HG02973 (cell line): ENCODE measurements at regions not wholly inside any gene's neighbourhood (a gene's known extent, or its start where the extent isn't known, plus 50 kb on each side); places are given as distances from the start of the nearest gene placed in this dataset.
"Not testable (repeated sequence)": the region's sequence is repeated elsewhere in the genome, so short reads cannot be mapped to it uniquely, and the experiment has no call there.

ENCODE experiments used
- ATAC-seq: cut with Tn5 transposase; IDR thresholded peaks from one replicate; pipeline ENCODE4 v1.9.1; 2021; ENCODE audit warnings: moderate library complexity; ENCODE audit not compliant: unreplicated experiment

GRCh38 chr2:199216253-199216652, 241.5 kb downstream of the SATB2 start:
- ATAC-seq = peak; percentile 87

GRCh38 chr2:199207011-199207410, 250.7 kb downstream of the SATB2 start:
- no peak for ATAC-seq

- ATAC-seq = no peak
These were observed 251.2 kb downstream of the SATB2 start for GRCh38 chr2:199206536-199206935.

DNA sequence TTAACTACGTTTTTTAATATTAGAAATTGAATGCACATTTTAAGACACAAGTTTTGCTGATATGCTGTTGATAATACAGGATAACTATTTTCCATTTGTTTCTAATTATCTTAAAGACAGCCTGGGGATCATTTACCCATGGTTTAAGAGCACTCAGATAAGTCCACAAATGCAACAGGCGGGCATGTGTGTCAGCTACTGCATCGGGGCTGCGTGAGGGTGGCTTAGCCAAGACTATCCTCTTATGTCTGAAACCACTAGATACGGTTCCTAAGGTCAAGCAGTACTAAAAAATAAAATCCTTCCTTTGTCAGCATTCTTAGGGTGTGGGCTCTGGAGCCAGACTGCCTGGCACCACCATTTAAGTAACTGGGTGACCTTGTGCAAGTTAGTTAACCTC, 254.8 kb downstream of the SATB2 start:
- ATAC-seq = no peak

DNA sequence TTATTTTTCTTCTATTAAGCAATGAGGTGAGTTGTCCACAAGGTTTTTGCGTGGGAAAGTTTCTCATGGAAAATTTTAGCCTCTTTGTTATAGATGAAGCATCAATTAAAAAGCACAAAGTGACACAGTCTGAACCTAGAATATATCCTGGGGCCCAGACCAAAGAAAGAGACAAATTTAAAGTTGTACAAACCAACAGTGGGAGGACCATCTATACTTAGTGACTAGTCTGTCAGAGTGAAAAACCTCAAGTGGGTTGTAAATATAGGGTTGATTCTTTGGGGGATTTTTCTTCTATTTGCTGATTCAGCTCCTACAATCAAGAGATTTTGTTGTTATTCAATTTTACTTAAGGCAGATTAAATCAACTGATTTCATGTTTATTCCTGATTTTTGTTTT, 256.2 kb downstream of the SATB2 start:
- ATAC-seq = no peak

DNA sequence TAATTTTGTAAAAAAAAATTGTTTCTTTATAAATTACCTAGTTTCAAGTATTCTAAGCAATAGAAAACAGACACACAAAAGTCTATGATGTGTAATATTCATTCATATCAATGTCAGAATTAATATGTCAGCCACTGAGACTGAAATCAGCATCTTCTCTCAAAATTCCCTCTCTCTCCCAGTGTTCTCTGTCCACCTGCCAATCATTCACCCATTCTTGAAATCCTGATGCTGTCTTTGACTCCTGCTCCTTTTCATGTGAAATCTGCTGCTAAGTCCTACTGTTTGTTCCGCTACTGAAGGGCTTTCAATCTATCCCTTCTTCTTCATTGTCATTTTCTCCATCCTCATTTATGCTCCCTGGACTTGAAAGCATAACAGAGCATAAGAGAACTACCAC, 257.9 kb downstream of the SATB2 start:
- ATAC-seq = no peak

DNA sequence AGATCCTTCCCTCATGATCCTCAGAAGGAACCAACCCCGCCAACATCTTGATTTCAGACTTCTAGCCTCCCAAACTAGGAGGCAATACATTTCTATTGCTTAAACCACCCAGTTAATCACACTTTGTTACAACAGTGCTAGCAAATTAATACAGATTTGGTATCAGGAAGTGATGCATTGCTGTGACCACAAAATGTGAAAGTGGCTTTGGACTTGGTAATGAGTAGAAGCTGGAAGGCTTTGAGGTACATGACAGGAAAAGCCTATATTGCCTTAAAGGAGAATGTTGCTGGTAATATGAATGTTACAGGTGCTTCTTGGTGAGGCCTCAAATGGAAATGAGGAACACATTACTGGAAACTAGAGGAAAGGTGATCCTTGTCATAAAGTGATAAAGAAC, 260.3 kb downstream of the SATB2 start:
- no peak for ATAC-seq

- no peak for ATAC-seq
These were observed 261.1 kb downstream of the SATB2 start for GRCh38 chr2:199196686-199197085.

- ATAC-seq = no peak
These were observed 261.7 kb downstream of the SATB2 start for GRCh38 chr2:199195927-199196502.

GRCh38 chr2:199191461-199191860, 266.3 kb downstream of the SATB2 start:
- no peak for ATAC-seq

DNA sequence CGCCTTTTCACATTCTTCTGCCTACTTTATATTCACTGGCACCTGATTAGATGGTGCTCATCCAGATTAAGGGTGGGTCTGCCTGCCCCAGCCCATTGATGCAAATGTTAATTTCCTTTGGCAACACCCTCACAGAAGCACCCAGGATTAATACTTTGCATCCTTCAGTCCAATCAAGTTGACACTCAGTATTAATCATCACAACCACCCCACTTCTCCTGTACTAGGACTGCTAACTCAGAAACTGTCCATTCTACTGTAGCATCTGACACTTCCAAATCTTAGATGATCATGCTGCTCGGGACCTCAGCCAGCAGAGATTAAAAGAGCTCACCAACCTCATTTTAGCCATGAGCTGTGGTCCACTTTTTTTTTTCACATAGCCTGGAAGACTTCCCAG, 268.5 kb downstream of the SATB2 start:
- no peak for ATAC-seq

GRCh38 chr2:199186301-199186751, 271.4 kb downstream of the SATB2 start:
- ATAC-seq = no peak

DNA sequence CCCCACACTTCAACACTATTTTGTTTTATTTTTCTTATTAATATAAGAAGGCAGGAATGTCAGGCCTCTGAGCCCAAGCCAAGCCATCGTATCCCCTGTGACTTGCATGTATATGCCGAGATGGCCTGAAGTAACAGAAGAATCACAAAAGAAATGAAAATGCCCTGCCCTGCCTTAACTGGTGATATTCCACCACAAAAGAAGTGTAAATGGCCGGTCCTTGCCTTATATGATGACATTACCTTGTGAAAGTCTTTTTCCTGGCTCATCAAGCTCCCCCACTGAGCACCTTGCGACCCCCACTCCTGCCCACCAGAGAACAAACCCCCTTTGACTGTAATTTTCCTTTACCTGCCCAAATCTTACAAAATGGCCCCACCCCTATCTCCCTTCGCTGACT, 272.6 kb downstream of the SATB2 start:
- not testable (repeated sequence) for ATAC-seq

DNA sequence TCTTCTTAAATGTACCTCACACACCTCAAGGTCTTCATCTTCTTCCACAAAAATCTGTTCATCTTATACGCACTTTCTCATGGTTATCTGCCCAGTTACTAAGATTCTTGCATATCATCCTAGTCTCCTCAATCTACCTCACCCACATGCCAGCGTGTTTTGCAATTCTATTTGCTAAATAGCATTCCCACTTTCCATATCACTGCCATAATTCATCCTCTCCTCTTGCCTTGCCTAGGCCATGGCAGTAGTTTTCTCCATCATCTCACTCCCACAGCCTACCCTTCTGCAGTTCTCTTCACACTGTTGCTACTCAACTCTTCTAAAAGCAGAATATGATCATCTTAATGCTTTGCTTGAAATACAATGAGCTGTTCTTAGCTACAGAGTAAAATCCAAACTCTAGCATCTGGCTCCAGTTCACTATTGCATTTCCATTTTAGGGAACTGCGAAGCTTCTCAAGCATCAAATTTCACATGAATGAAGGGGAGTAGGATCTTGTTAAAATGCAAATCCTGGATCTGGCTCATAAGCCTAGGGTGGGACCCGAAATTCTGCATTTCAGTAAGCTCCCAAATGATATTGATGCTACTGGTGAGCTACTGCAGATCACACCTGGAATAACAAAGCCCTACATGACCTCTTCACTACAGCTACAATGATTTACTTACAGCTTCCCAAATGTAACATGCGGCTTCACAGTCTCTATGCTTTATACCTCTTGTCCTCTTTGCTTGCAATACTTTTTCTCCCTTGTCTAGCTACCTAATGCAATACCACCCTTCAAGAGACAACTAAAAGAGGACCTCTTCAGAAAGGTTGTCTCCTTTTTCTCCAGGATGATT, 293.9 kb downstream of the SATB2 start:
- no peak for ATAC-seq

DNA sequence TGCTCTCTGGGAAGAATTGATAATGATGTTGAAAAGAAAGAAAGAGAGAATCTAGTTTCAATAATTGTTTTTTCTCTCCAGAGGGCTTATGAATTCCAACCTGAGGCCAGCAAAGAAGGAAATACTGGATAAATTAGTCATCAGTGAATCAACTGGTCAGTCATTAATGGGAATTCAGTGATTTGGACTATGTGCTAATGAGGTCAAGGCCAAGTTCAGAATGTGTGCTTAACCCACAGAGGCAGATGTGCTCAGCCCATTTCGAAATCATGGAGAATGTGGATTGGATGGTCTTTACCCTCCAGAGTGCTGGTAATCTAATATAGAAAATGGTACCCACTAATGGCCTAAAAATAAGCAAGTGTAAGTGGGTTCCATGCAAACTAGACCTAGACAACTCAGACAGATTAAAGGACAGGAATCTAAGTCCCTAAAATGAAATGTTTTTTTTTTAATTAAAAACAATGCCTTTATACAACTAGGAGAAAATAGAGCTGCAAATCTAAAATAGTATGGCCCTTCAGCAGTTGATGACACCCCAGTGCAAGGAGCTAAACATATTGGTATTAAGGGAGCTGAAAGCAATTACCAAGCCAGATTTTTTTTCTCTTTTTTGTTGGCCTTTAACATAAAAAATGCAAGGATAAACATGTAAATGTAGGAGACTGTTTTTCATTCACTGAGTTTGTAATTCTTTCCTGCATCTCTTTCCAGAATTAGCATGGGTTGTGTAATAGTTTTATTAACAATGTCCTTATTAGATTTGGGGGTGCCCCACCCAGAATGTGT, 296.9 kb downstream of the SATB2 start:
- no peak for ATAC-seq

DNA sequence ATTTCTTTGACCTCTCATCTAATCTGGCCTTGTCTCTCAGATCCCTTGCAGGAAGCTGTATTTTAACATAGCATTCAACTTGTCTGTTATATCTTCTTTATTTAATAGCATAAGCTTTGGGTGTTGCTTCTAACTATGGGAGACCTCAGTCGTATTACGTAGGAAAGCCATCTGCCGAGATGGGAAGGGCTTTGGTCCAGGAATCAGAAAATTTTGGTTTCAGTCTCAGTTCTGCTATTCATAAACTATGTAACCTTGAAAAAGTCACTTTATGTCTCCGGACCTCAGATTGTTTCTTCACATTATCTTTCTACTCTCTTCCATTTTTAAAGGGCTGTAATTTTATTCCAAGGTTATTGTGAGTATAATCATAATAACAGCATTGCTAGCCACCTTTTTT, 297.7 kb downstream of the SATB2 start:
- ATAC-seq = no peak

GRCh38 chr2:199148076-199148845, 309.5 kb downstream of the SATB2 start:
- no peak for ATAC-seq

DNA sequence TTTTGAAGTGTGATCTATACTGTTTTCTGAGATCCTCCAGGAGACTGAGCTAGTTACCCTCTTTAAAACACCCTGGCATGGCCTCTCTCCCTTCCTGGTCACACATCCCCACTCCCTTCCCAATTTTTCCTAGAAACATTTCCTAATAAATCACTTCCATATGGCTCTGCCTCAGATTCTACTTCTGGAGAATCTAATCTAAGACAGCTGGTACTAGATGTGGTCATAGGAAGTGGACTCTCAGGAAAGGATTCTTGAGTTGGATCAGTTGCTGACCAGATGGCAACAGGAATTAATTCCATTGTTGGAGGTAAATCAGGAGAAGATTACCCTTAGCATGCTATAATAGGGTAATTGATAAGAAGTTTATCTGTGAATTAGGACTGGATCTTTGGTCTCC, 310.5 kb downstream of the SATB2 start:
- no peak for ATAC-seq

- no peak for ATAC-seq
These were observed 313.2 kb downstream of the SATB2 start for GRCh38 chr2:199144546-199144945.

- ATAC-seq = no peak
These were observed 313.7 kb downstream of the SATB2 start for GRCh38 chr2:199144036-199144435.

GRCh38 chr2:199136681-199137080, 321.1 kb downstream of the SATB2 start:
- no peak for ATAC-seq
